ENCODE measurements at regions not wholly inside any gene's neighbourhood (a gene's known extent, or its start where the extent isn't known, plus 50 kb on each side); places are given as distances from the start of the nearest gene placed in this dataset.

- no peak for DNase-seq (ENCODE audit: low read depth)
- no peak for TF ChIP-seq CTCF (IDR thresholded peaks at IDR 0.05; ENCODE audit: insufficient read depth, low read depth, low read length)
Measured at GRCh38 chr6:24031496-24031895, 94.5 kb upstream of the NRSN1 start.

GRCh38 chr6:24032896-24033688 is 92.9 kb upstream of the NRSN1 start:
- no peak overlapping the region for H3K4me3 ChIP-seq (ENCODE audit: low read depth, low read length)
- DNase-seq (ENCODE audit: low read depth): no peak
- no peak for TF ChIP-seq CTCF (IDR thresholded peaks at IDR 0.05; ENCODE audit: insufficient read depth, low read depth, low read length)

More at GRCh38 chr6:24031496-24031895, 94.5 kb upstream of the NRSN1 start:
- no peak overlapping the region for H3K4me3 ChIP-seq (ENCODE audit: low read depth, low read length)

GRCh38 chr6:24043848-24044247 is 82.2 kb upstream of the NRSN1 start:
- no peak for TF ChIP-seq CTCF (IDR thresholded peaks at IDR 0.05; ENCODE audit: insufficient read depth, low read depth, low read length)
- H3K4me3 ChIP-seq (ENCODE audit: low read depth, low read length): no peak overlapping the region
- no peak for DNase-seq (ENCODE audit: low read depth)

- no peak overlapping the region for H3K4me3 ChIP-seq (ENCODE audit: low read depth, low read length)
- TF ChIP-seq CTCF (IDR thresholded peaks at IDR 0.05; ENCODE audit: insufficient read depth, low read depth, low read length): no peak
- DNase-seq (ENCODE audit: low read depth): no peak
Measured at GRCh38 chr6:24051942-24052589, 73.9 kb upstream of the NRSN1 start.

- no peak for DNase-seq (ENCODE audit: low read depth)
- no peak for TF ChIP-seq CTCF (IDR thresholded peaks at IDR 0.05; ENCODE audit: insufficient read depth, low read depth, low read length)
- H3K4me3 ChIP-seq (ENCODE audit: low read depth, low read length): no peak overlapping the region
Measured at GRCh38 chr6:24052590-24052961, 73.4 kb upstream of the NRSN1 start.

- no peak overlapping the region for H3K4me3 ChIP-seq (ENCODE audit: low read depth, low read length)
- DNase-seq (ENCODE audit: low read depth): no peak
- no peak for TF ChIP-seq CTCF (IDR thresholded peaks at IDR 0.05; ENCODE audit: insufficient read depth, low read depth, low read length)
Measured at GRCh38 chr6:24053057-24053456, 73.0 kb upstream of the NRSN1 start.

Measured in fibroblast of villous mesenchyme (primary cell).